ENCODE measurements at regions not wholly inside any gene's neighbourhood (a gene's known extent, or its start where the extent isn't known, plus 50 kb on each side); places are given as distances from the start of the nearest gene placed in this dataset.
"Not testable (repeated sequence)": the region's sequence is repeated elsewhere in the genome, so short reads cannot be mapped to it uniquely, and the experiment has no call there.

- no peaks in the 10 kb centered on the region for H3K36me3 Mint-ChIP-seq (ENCODE audit: low read depth)
- no peaks in the 10 kb centered on the region for H3K4me1 Mint-ChIP-seq (ENCODE audit: low read depth)
- H3K9me3 Mint-ChIP-seq = no peaks in the 10 kb centered on the region
These were observed 88.9 kb downstream of the MOGAT1 start for GRCh38 chr2:222760301-222760897.

GRCh38 chr2:222761888-222762287, 90.4 kb downstream of the MOGAT1 start:
- Mint-ChIP-seq H3K27ac (no peak overlapping the region), H3K4me1 (ENCODE audit: low read depth) (no peaks in the 10 kb centered on the region), H3K4me3 (no peak overlapping the region), H3K27me3 (ENCODE audit: insufficient read depth) (peaks cover 3% of the 10 kb centered on the region), H3K36me3 (ENCODE audit: low read depth) (no peaks in the 10 kb centered on the region), H3K9me3 (no peaks in the 10 kb centered on the region)
- no peak for DNase-seq (ENCODE audit: low spot score)
- intact Hi-C loops (cut with micrococcal nuclease) = no loop called here

More at GRCh38 chr2:222760301-222760897, 88.9 kb downstream of the MOGAT1 start:
- Mint-ChIP-seq H3K27ac (no peak overlapping the region), H3K27me3 (ENCODE audit: insufficient read depth) (peaks cover 5% of the 10 kb centered on the region), H3K4me3 (no peak overlapping the region)
- intact Hi-C loops (cut with micrococcal nuclease) = no loop called here
- DNase-seq (ENCODE audit: low spot score) = no peak

GRCh38 chr2:222762342-222762741, 90.9 kb downstream of the MOGAT1 start:
- Mint-ChIP-seq H3K4me3 (no peak overlapping the region), H3K27me3 (ENCODE audit: insufficient read depth) (peaks cover 3% of the 10 kb centered on the region), H3K4me1 (ENCODE audit: low read depth) (no peaks in the 10 kb centered on the region), H3K36me3 (ENCODE audit: low read depth) (no peaks in the 10 kb centered on the region), H3K9me3 (no peaks in the 10 kb centered on the region), H3K27ac (no peak overlapping the region)
- intact Hi-C loops (cut with micrococcal nuclease) = no loop called here
- no peak for DNase-seq (ENCODE audit: low spot score)

- not testable (repeated sequence) for DNase-seq (ENCODE audit: low spot score); H3K27ac Mint-ChIP-seq; H3K36me3 Mint-ChIP-seq (ENCODE audit: low read depth)
These were observed 94.4 kb downstream of the MOGAT1 start for GRCh38 chr2:222765883-222766282.

GRCh38 chr2:222768019-222768418, 92.8 kb upstream of the ACSL3 start:
- peaks cover 13% of the 10 kb centered on the region for H3K27me3 Mint-ChIP-seq (ENCODE audit: insufficient read depth)
- H3K27ac Mint-ChIP-seq; H3K9me3 Mint-ChIP-seq; H3K4me1 Mint-ChIP-seq (ENCODE audit: low read depth); DNase-seq (ENCODE audit: low spot score); H3K4me3 Mint-ChIP-seq; H3K36me3 Mint-ChIP-seq (ENCODE audit: low read depth); intact Hi-C loops (cut with micrococcal nuclease): not testable (repeated sequence)

More at GRCh38 chr2:222765883-222766282, 94.4 kb downstream of the MOGAT1 start:
- H3K4me3 Mint-ChIP-seq; H3K9me3 Mint-ChIP-seq; H3K4me1 Mint-ChIP-seq (ENCODE audit: low read depth); H3K27me3 Mint-ChIP-seq (ENCODE audit: insufficient read depth); intact Hi-C loops (cut with micrococcal nuclease): not testable (repeated sequence)

- H3K27me3 Mint-ChIP-seq (ENCODE audit: insufficient read depth) = peaks cover 13% of the 10 kb centered on the region
- no peaks in the 10 kb centered on the region for H3K36me3 Mint-ChIP-seq (ENCODE audit: low read depth)
- intact Hi-C loops (cut with micrococcal nuclease) = no loop called here
- no peak overlapping the region for H3K27ac Mint-ChIP-seq
- H3K4me3 Mint-ChIP-seq = no peak overlapping the region
- DNase-seq (ENCODE audit: low spot score) = no peak
- no peaks in the 10 kb centered on the region for H3K9me3 Mint-ChIP-seq
- H3K4me1 Mint-ChIP-seq (ENCODE audit: low read depth) = no peaks in the 10 kb centered on the region
These were observed 91.4 kb upstream of the ACSL3 start for GRCh38 chr2:222769446-222769845.

- H3K27ac Mint-ChIP-seq = no peak overlapping the region
- H3K4me3 Mint-ChIP-seq = no peak overlapping the region
- intact Hi-C loops (cut with micrococcal nuclease) = no loop called here
- H3K4me1 Mint-ChIP-seq (ENCODE audit: low read depth) = no peaks in the 10 kb centered on the region
- H3K9me3 Mint-ChIP-seq = no peaks in the 10 kb centered on the region
- peaks cover 14% of the 10 kb centered on the region for H3K27me3 Mint-ChIP-seq (ENCODE audit: insufficient read depth)
- no peaks in the 10 kb centered on the region for H3K36me3 Mint-ChIP-seq (ENCODE audit: low read depth)
- DNase-seq (ENCODE audit: low spot score) = no peak
These were observed 90.9 kb upstream of the ACSL3 start for GRCh38 chr2:222769941-222770340.

- no peak for DNase-seq (ENCODE audit: low spot score)
- intact Hi-C loops (cut with micrococcal nuclease) = no loop called here
- no peaks in the 10 kb centered on the region for H3K36me3 Mint-ChIP-seq (ENCODE audit: low read depth)
- no peak overlapping the region for H3K4me3 Mint-ChIP-seq
- no peaks in the 10 kb centered on the region for H3K4me1 Mint-ChIP-seq (ENCODE audit: low read depth)
- no peak overlapping the region for H3K27ac Mint-ChIP-seq
- H3K9me3 Mint-ChIP-seq = no peaks in the 10 kb centered on the region
- H3K27me3 Mint-ChIP-seq (ENCODE audit: insufficient read depth) = peaks cover 14% of the 10 kb centered on the region
These were observed 89.0 kb upstream of the ACSL3 start for GRCh38 chr2:222771832-222772231.

GRCh38 chr2:222774941-222775340, 85.9 kb upstream of the ACSL3 start:
- no peaks in the 10 kb centered on the region for H3K4me1 Mint-ChIP-seq (ENCODE audit: low read depth)
- no peak overlapping the region for H3K27ac Mint-ChIP-seq
- no peak overlapping the region for H3K4me3 Mint-ChIP-seq
- H3K36me3 Mint-ChIP-seq (ENCODE audit: low read depth) = no peaks in the 10 kb centered on the region
- DNase-seq (ENCODE audit: low spot score) = no peak
- H3K9me3 Mint-ChIP-seq = no peaks in the 10 kb centered on the region
- peaks cover 11% of the 10 kb centered on the region for H3K27me3 Mint-ChIP-seq (ENCODE audit: insufficient read depth)
- intact Hi-C loops (cut with micrococcal nuclease) = no loop called here

- H3K4me1 Mint-ChIP-seq (ENCODE audit: low read depth) = no peaks in the 10 kb centered on the region
- peaks cover 14% of the 10 kb centered on the region for H3K27me3 Mint-ChIP-seq (ENCODE audit: insufficient read depth)
- no peak for DNase-seq (ENCODE audit: low spot score)
- H3K27ac Mint-ChIP-seq = no peak overlapping the region
- H3K36me3 Mint-ChIP-seq (ENCODE audit: low read depth) = no peaks in the 10 kb centered on the region
- H3K9me3 Mint-ChIP-seq = no peaks in the 10 kb centered on the region
- H3K4me3 Mint-ChIP-seq = no peak overlapping the region
- intact Hi-C loops (cut with micrococcal nuclease) = no loop called here
These were observed 84.0 kb upstream of the ACSL3 start for GRCh38 chr2:222776792-222777191.

- no peaks in the 10 kb centered on the region for H3K36me3 Mint-ChIP-seq (ENCODE audit: low read depth)
These were observed 82.4 kb upstream of the ACSL3 start for GRCh38 chr2:222778400-222778799.

GRCh38 chr2:222779145-222779832, 81.5 kb upstream of the ACSL3 start:
- peaks cover 18% of the 10 kb centered on the region for H3K27me3 Mint-ChIP-seq (ENCODE audit: insufficient read depth)
- no peaks in the 10 kb centered on the region for H3K4me1 Mint-ChIP-seq (ENCODE audit: low read depth)
- intact Hi-C loops (cut with micrococcal nuclease) = no loop called here
- H3K9me3 Mint-ChIP-seq = no peaks in the 10 kb centered on the region
- no peak overlapping the region for H3K4me3 Mint-ChIP-seq
- H3K36me3 Mint-ChIP-seq (ENCODE audit: low read depth) = no peaks in the 10 kb centered on the region
- DNase-seq (ENCODE audit: low spot score) = no peak
- no peak overlapping the region for H3K27ac Mint-ChIP-seq

More at GRCh38 chr2:222778400-222778799, 82.4 kb upstream of the ACSL3 start:
- Mint-ChIP-seq H3K4me1 (ENCODE audit: low read depth) (no peaks in the 10 kb centered on the region), H3K9me3 (no peaks in the 10 kb centered on the region), H3K27me3 (ENCODE audit: insufficient read depth) (peaks cover 15% of the 10 kb centered on the region), H3K27ac (no peak overlapping the region), H3K4me3 (no peak overlapping the region)
- no peak for DNase-seq (ENCODE audit: low spot score)
- intact Hi-C loops (cut with micrococcal nuclease) = no loop called here

- Mint-ChIP-seq H3K4me1 (ENCODE audit: low read depth) (no peaks in the 10 kb centered on the region), H3K9me3 (no peaks in the 10 kb centered on the region), H3K27ac (no peak overlapping the region), H3K27me3 (ENCODE audit: insufficient read depth) (peaks cover 16% of the 10 kb centered on the region), H3K36me3 (ENCODE audit: low read depth) (no peaks in the 10 kb centered on the region), H3K4me3 (no peak overlapping the region)
- intact Hi-C loops (cut with micrococcal nuclease) = no loop called here
- no peak for DNase-seq (ENCODE audit: low spot score)
These were observed 80.8 kb upstream of the ACSL3 start for GRCh38 chr2:222780051-222780450.

All from activated T-helper 1 cell treated with anti-CD3 and anti-CD28 coated beads, Interleukin-12 subunit alpha, Interleukin-12 subunit beta, Interleukin-2, Interleukin-4 antibody, amounts not matched to agents 30 ng/mL and 10 ng/mL and 1 ng/mL, durations not matched to agents 14 hours and 24 hours and 36 hours (primary cell).